ENCODE measurements at regions not wholly inside any gene's neighbourhood (a gene's known extent, or its start where the extent isn't known, plus 50 kb on each side); places are given as distances from the start of the nearest gene placed in this dataset.

DNA sequence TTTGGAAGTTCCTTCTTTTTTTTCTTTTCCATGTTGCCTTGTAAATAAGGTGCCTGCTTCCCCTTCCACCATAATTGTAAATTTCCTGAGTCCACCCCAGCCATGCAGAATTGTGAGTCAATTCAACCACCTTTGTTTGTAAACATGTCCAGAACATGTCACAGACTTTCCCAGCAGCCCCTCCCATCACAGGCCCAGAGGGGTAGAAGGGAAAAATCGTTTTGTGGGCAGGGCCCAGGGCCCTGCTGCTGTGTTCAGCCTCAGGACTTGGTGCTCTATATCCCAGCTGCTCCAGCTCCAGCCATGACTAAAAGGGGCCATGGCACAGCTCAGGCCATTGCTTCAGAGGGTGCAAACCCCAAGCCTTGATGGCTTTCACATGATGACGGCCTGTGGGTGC lies 384.6 kb upstream of the NCAM2 start:
- no peak for DNase-seq

DNA sequence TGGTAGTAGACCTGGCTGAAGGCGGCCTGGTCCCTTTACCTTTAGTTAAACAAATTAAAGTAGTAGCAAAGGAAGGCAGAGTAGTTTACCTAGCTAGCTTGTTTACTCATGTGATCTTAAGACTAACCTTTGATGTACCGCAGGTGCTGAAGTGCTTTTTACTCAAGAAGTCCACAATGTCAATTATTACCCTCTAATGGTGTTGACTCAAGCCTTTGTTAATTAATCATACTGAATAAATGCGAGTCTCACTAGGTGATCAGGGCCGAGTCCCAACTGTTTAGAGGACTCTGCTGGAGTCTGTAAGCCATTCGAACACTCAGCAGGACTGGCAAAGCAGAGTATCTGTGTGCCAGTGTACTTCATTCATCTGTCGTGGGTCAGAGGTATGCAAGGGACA lies 381.1 kb upstream of the NCAM2 start:
- DNase-seq: no peak

DNA sequence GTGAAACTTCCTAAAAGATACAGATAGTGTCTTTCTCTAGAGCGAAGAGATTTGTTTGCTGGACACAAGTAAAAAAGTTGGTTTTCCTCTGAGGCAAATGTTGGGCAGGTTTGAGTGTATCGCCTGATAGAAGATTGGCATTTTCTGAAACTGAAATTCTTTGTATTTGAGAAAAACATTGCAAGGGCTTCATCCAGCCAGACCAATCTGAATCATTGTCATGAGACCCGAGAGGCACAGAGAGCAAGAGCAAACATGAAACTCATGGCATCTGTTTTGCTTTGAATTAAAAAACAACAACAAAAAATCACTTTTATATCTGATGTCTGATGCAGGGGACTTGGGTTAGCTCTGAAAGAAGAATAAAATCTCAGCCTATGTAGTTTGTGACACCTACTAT lies 379.3 kb upstream of the NCAM2 start:
- no peak for DNase-seq

GRCh38 chr21:20627594-20627993 lies 370.6 kb upstream of the NCAM2 start:
- DNase-seq: no peak

DNA sequence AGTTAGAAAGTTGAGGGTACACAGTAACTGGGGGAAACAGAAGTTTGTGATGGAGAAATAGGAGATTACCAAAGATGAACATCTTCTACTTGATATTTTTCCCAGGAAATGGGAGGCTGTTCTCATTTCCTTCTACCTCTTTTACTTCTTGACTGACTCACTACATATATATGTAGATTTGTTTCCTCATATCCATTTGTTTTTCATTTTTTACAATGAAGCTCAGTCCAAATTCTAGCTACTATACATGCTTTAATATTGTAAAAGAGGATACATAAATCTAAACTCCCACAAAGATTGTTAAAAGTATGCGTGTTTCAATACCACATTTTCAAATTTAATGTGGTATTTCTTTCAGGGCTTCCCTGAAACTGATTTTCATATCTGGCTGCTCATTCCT lies 366.6 kb upstream of the NCAM2 start:
- DNase-seq: no peak

- no peak for DNase-seq
These were observed 359.2 kb upstream of the NCAM2 start for GRCh38 chr21:20639026-20639425.

DNA sequence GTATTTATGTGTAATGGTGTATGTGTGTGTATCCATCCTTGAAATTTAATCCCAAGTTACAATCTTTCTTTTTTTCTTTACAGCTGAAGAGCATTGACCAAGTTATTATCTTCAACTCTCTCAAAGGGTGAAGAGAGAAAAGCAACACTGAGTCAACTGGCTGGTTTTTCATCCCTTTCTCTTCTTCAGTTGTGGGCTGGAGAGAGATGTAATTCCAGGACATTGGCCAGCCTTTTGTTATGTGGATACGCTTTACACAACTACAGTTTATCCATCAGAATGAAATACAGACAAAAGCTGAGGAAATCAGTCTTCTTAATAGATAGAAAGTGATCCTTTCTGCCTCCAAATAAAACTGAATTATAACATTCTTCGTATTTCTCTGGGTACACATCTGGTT lies 357.0 kb upstream of the NCAM2 start:
- no peak for DNase-seq

GRCh38 chr21:20642681-20643080 lies 355.5 kb upstream of the NCAM2 start:
- no peak for DNase-seq

GRCh38 chr21:20644552-20644951 lies 353.7 kb upstream of the NCAM2 start:
- DNase-seq: no peak

DNA sequence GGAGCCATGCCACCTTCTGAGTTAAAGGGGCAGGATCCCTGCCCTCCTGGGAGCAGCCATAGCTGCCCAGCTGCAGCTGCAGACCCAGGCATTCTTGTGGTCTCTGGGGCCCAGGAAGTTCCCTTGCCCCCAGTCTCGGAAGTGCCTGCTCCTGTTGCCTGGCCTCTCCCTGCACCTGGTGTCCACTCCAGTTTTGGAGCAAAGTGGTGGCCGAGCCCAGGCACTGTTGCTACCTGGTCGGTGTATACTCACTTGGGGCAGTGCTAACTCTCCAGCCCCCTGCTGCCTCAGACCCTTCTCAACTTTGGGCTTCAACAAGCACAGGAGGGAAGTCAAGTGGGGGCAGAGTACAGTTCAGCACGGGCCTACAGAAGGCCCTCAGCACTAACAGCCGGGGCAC lies 352.9 kb upstream of the NCAM2 start:
- DNase-seq: no peak

DNA sequence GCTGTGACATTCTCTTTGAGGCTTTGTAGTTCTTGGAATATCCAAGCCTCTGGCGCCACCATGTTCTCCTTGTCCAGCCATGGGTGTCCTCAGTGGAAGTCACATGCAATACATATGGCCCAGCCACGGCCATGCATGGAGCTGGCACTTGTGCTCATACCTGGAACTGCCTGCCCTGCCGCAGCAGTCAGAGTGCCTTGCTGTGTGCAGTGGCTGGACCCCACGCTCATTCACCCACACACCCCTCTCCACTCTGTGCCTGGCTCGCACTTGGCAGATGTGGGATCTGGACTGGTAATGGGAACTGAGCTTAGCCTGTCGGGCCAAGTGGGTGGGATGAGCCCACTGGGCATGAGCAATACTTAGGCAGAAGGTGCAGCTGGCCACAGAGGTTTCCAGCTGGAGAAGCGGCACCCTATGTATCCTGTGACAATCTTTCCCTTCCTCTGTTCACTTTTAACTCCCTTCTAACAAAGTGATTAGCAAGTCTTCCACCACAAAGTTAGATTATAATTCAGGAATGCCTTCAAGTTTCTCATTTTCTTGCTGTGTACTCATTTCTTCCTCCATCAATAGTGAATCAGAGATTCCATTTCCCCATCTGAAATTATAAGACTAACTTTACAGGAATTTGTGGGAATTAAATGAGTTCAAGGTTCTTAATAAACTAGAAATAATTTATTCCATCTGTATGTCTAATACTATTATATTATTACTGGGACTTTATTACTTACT lies 351.6 kb upstream of the NCAM2 start:
- no peak for DNase-seq

DNA sequence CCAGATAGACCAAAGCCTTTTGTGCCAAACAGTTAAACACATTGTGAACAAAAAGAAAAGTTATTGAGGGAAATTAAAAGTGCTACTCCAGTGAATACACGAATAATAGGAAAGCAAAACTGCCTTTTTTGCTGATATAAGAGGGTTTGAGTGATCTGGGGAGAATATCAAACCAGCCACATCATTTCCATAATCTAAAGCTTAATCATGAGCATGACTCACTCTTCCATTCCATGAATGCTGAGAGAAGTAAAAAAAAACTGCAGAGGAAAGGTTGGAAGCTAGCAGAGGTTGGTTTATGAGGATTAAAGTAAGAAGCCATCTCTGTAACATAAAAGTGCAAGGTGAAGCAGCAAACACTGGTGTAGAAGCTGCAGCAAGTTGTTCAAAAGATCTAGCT lies 350.6 kb upstream of the NCAM2 start:
- DNase-seq: no peak

- DNase-seq: no peak
These were observed 349.0 kb upstream of the NCAM2 start for GRCh38 chr21:20649231-20649630.

- no peak for DNase-seq
These were observed 345.4 kb upstream of the NCAM2 start for GRCh38 chr21:20652846-20653245.

GRCh38 chr21:20661246-20661645 lies 337.0 kb upstream of the NCAM2 start:
- no peak for DNase-seq

GRCh38 chr21:20661745-20662422 lies 336.3 kb upstream of the NCAM2 start:
- DNase-seq: no peak

DNA sequence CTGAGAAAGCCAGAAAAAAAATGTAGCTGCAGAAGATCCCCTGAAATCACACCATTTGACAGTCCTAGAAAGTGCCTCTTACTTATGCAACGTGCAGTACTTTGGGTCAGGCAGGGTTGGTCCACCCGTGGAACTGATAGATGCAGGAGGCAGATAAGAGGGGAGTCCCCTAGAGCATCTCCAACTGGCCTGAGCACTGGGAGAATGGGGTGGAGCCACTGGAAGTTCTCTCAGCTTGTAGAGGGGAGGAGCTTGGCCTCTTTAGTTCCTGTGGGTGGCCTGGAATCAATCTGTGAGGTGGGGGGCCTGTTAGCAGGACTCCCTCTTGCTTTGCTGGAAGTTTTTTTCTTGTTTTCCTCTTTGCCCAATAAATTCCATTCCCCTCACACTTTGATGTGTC lies 335.7 kb upstream of the NCAM2 start:
- no peak for DNase-seq

DNA sequence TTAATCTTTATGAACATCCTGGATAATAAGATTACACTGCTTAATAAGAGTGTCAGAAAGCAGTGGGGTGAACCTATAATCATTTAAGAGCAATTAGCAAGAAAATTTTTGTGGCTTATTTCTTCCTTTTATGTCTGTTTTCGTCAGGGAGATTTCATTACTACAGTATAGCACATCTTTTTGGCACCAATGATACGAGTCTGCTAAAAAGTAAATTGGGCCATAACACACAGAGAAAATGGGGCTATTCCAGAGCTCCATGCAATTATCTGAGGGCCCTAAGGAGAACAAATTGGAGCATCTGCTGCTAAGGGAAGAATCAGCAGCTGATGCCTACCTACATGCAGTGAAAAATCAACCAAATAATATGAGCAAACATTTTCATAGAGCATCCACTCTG lies 330.3 kb upstream of the NCAM2 start:
- no peak for DNase-seq

GRCh38 chr21:20685475-20685874 lies 312.7 kb upstream of the NCAM2 start:
- no peak for DNase-seq

DNA sequence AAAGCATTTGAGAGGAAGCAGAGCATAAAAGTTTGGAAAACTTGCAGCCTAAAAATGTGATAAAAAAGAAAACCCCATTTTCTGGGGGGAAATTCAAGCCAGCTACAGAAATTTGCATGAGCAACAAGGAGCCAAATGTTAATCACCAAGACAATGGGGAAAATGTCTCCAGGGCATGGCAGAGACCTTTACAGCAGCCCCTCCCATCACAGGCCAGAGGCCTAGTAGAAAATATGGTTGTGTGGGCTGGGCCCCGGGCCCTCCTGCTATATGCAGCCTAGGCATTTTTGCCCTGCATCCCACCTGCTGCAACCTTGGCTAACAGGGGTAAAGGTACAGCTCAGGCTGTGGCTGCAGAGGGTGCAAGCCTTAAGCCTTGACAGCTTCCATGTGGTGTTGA lies 299.6 kb upstream of the NCAM2 start:
- DNase-seq: no peak

GRCh38 chr21:20701235-20701634 lies 297.0 kb upstream of the NCAM2 start:
- no peak for DNase-seq

DNA sequence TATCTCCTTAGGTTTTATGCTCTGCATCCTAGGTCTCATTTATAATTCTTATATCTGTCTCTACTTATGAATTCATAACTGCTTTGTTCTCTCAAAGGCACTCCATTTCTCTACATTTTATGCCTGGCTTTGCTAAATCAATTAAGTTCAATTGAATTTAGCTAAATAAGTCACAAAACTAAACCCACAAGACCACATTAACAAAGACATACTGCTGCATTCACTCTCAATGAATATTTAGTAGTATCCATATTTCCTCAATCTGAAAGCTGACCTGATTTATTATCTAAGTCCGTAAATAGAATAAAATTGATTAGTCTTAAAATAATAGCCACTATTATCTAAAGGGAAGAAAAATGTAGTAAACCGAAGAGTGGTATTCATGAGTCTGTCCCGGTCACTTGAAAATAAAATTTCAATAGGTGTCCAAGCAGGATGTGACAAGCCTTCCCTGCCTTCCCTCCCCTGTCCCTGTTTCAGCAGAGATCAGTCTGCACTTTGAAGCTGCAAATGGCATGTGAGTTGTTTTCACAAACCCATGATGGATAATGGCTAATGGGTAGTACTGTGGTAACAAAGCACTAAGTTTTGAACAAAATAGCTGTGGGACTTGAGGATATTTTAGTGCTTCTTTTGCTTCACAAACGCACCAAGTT lies 295.0 kb upstream of the NCAM2 start:
- DNase-seq: no peak

DNA sequence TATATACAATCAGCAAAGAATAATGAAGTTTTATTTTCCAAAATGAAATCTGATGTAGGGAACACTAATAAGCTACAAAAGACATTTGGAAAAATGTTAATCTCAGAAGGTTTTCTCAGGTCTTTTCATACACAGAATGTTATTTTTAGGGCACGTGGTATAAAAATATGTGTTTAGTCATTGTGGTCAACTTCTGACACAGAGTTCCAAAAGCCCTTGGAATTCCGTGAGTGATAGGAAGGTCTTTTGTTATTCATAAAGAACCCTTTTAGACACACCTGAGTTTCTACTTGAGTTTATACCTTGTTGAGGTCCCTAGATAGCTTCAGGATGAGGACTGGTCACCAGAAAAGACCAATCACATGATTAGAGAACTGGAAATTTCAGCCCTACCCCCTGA lies 277.6 kb upstream of the NCAM2 start:
- DNase-seq: no peak

DNA sequence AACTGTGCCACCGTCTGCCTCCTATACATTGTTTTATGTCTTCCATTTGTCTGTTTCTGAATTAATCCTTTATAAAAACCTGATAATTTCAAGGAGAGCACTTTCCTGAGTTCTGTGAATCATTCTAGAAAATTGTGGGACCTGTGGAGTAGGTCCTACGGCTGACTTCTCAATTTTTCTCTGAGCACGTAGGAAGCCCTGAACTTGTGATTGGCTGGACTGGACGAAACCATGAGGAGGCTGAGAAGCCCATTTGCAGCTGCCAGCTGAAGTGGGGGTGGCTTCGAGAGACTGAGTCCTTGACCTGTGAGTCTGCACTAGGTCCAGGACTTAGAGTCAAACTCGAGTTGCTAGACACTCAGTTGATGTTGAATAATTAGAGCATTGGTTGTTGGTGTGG lies 277.1 kb upstream of the NCAM2 start:
- DNase-seq: no peak

Measured in activated CD4-positive, CD25-positive, alpha-beta regulatory T cell treated with anti-CD3 and anti-CD28 coated beads, Interleukin-2, amount 50 U/mL, for 72 hours (primary cell).